Endothelial cell of umbilical vein (primary cell): ENCODE measurements at regions not wholly inside any gene's neighbourhood (a gene's known extent, or its start where the extent isn't known, plus 50 kb on each side); places are given as distances from the start of the nearest gene placed in this dataset.

ENCODE experiments used
- CTCF ChIP-seq, 2 donors: IDR thresholded peaks; 1 replicate in 1 of 2; 2 replicates in 1 of 2; pipeline ENCODE4 v1.5.1; 2011; ENCODE audit warnings: low read length in 2 of 2, mild to moderate bottlenecking in 2 of 2, moderate library complexity in 2 of 2, control low read depth in 1 of 2, inconsistent platforms in 1 of 2, low read depth in 1 of 2; ENCODE audit not compliant: insufficient read depth in 1 of 2; ENCODE audit errors: extremely low read depth in 1 of 2
- EZH2 ChIP-seq: IDR thresholded peaks from 2 replicates; pipeline ENCODE4 v1.6.1; 2012; ENCODE audit warnings: borderline replicate concordance, low read depth, mild to moderate bottlenecking, moderate library complexity, low read length, inconsistent platforms; ENCODE audit not compliant: severe bottlenecking
- FOS ChIP-seq: IDR thresholded peaks from 2 replicates; pipeline ENCODE4 v1.6.1; 2011; ENCODE audit warnings: mild to moderate bottlenecking, low read length, moderate library complexity, borderline replicate concordance; ENCODE audit not compliant: insufficient read depth
- GATA2 ChIP-seq: IDR thresholded peaks from 2 replicates; pipeline ENCODE4 v1.7.0; 2011; ENCODE audit warnings: low read depth, mild to moderate bottlenecking, moderate library complexity, mixed read lengths, low read length; ENCODE audit not compliant: insufficient read length, insufficient read depth
- JUN ChIP-seq: IDR thresholded peaks from 2 replicates; pipeline ENCODE4 v1.6.1; 2011; ENCODE audit warnings: borderline replicate concordance, low read depth; ENCODE audit not compliant: insufficient read length, insufficient read depth
- MAX ChIP-seq: IDR thresholded peaks from 2 replicates; pipeline ENCODE4 v1.6.1; 2011; ENCODE audit not compliant: insufficient read depth, insufficient read length
- MYC ChIP-seq: IDR thresholded peaks from one replicate; pipeline ENCODE4 v1.6.1; 2011; ENCODE audit warnings: mild to moderate bottlenecking, low read depth, low read length
- POLR2A ChIP-seq: IDR thresholded peaks from 2 replicates; pipeline ENCODE4 v1.6.1; 2012; ENCODE audit warnings: low read depth, mild to moderate bottlenecking, control low read depth, low read length
- POLR2AphosphoS5 ChIP-seq: IDR thresholded peaks from 2 replicates; pipeline ENCODE4 v1.6.1; 2012; ENCODE audit warnings: low read depth, mild to moderate bottlenecking, control low read depth, low read length, moderate library complexity; ENCODE audit not compliant: insufficient read depth

- TF ChIP-seq CTCF (IDR thresholded peaks at IDR 0.05; ENCODE audit: extremely low read depth in 1 of 2, insufficient read depth in 1 of 2, low read depth in 1 of 2, low read length in 2 of 2), result no peak
- no peak for TF ChIP-seq POLR2A
- TF ChIP-seq POLR2AphosphoS5, result no peak
- no peak for TF ChIP-seq EZH2
- TF ChIP-seq JUN, result no peak
- TF ChIP-seq FOS, result no peak
- no peak for TF ChIP-seq GATA2
- no peak for TF ChIP-seq MAX
- TF ChIP-seq MYC, result no peak
These were observed 106.1 kb downstream of the IRS2 start for GRCh38 chr13:109680288-109680687.
